DMS114 treated with DMSO at 0.1 percent for 48 hours (cell line): ENCODE measurements at regions not wholly inside any gene's neighbourhood (a gene's known extent, or its start where the extent isn't known, plus 50 kb on each side); places are given as distances from the start of the nearest gene placed in this dataset.

Experiments
- DNase-seq: peaks from one replicate; lab custom pipeline; 2025; ENCODE audit not compliant: unreplicated experiment; lab: John Stamatoyannopoulos, UW

GRCh38 chr12:11565752-11566151 lies 83.7 kb upstream of the ETV6 start:
- DNase-seq: no peak

- DNase-seq: no peak
These were observed 81.2 kb upstream of the ETV6 start for GRCh38 chr12:11568155-11568761.

- DNase-seq: no peak
These were observed 80.6 kb upstream of the ETV6 start for GRCh38 chr12:11568762-11569478.

- no peak for DNase-seq
These were observed 79.8 kb upstream of the ETV6 start for GRCh38 chr12:11569716-11570115.

- no peak for DNase-seq
These were observed 75.6 kb upstream of the ETV6 start for GRCh38 chr12:11573880-11574279.

- no peak for DNase-seq
These were observed 73.4 kb upstream of the ETV6 start for GRCh38 chr12:11576104-11576503.

GRCh38 chr12:11577658-11578260 lies 71.7 kb upstream of the ETV6 start:
- no peak for DNase-seq

GRCh38 chr12:11578461-11578993 lies 70.9 kb upstream of the ETV6 start:
- DNase-seq: no peak

- no peak for DNase-seq
These were observed 69.2 kb upstream of the ETV6 start for GRCh38 chr12:11580125-11580751.

- peak; percentile 73 for DNase-seq
These were observed 68.2 kb upstream of the ETV6 start for GRCh38 chr12:11581179-11581755.

GRCh38 chr12:11584221-11584855 lies 65.1 kb upstream of the ETV6 start:
- no peak for DNase-seq

GRCh38 chr12:11592484-11592883 lies 57.0 kb upstream of the ETV6 start:
- no peak for DNase-seq

GRCh38 chr12:11593013-11593412 lies 56.5 kb upstream of the ETV6 start:
- DNase-seq: no peak

GRCh38 chr12:11595080-11595479 lies 54.4 kb upstream of the ETV6 start:
- DNase-seq: no peak

GRCh38 chr12:11596141-11596540 lies 53.3 kb upstream of the ETV6 start:
- DNase-seq: no peak

GRCh38 chr12:11598900-11599299 lies 50.6 kb upstream of the ETV6 start:
- no peak for DNase-seq
